ENCODE measurements at regions not wholly inside any gene's neighbourhood (a gene's known extent, or its start where the extent isn't known, plus 50 kb on each side); places are given as distances from the start of the nearest gene placed in this dataset.

- no peak for TF ChIP-seq EZH2phosphoT487 (IDR thresholded peaks at IDR 0.05; ENCODE audit: low read depth)
- TF ChIP-seq CTCF (IDR thresholded peaks at IDR 0.05; ENCODE audit: low read depth, low read length): no peak
Observed at GRCh38 chr4:126768338-126768737, 864.4 kb upstream of the INTU start.
